ENCODE measurements at regions not wholly inside any gene's neighbourhood (a gene's known extent, or its start where the extent isn't known, plus 50 kb on each side); places are given as distances from the start of the nearest gene placed in this dataset.

- no peaks in the 10 kb centered on the region for H3K27me3 ChIP-seq (ENCODE audit: insufficient read depth, low read depth)
- no peak overlapping the region for H3K27ac ChIP-seq
- no peak overlapping the region for H3K9ac ChIP-seq
- TF ChIP-seq, protein P1, sequence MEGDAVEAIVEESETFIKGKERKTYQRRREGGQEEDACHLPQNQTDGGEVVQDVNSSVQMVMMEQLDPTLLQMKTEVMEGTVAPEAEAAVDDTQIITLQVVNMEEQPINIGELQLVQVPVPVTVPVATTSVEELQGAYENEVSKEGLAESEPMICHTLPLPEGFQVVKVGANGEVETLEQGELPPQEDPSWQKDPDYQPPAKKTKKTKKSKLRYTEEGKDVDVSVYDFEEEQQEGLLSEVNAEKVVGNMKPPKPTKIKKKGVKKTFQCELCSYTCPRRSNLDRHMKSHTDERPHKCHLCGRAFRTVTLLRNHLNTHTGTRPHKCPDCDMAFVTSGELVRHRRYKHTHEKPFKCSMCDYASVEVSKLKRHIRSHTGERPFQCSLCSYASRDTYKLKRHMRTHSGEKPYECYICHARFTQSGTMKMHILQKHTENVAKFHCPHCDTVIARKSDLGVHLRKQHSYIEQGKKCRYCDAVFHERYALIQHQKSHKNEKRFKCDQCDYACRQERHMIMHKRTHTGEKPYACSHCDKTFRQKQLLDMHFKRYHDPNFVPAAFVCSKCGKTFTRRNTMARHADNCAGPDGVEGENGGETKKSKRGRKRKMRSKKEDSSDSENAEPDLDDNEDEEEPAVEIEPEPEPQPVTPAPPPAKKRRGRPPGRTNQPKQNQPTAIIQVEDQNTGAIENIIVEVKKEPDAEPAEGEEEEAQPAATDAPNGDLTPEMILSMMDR (conservative IDR thresholded peaks at IDR 0.05; ENCODE audit: low read depth, low read length), result no peak
- no peak overlapping the region for H2AFZ ChIP-seq (ENCODE audit: low read depth)
- H3K4me2 ChIP-seq, result no peak overlapping the region
- H4K20me1 ChIP-seq (ENCODE audit: insufficient read depth), result no peaks in the 10 kb centered on the region
- no peaks in the 10 kb centered on the region for H3K36me3 ChIP-seq (ENCODE audit: insufficient read depth)
- no peaks in the 10 kb centered on the region for H3K79me2 ChIP-seq (ENCODE audit: insufficient read depth, low read depth)
- H3K4me1 ChIP-seq (ENCODE audit: low read depth, poor library complexity, severe bottlenecking), result no peaks in the 10 kb centered on the region
- no peak overlapping the region for H3K4me3 ChIP-seq (IDR thresholded peaks at IDR 0.05; ENCODE audit: insufficient read depth, low read depth, low read length)
Measured at GRCh38 chr20:20992277-20992676, 113.9 kb downstream of the LINC00237 start.

DNA sequence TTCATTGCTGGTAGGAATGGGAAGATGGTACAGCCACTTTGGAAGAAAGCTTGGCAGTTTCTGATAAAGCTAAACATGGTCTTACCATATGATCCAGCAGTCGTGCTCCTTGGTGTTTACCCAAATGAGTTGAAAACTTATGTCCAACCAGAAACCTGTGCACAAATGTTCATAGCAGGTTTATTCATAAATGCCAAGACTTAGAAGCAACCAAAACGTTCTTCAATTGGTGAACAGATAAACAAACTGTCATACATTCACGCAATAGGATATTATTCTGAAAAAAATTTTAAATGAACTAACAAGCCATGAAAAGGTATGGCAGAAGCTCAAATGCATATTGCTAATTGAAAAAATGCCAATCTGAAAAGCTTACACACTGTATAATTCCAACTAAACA is 117.1 kb downstream of the LINC00237 start:
- H3K36me3 ChIP-seq (ENCODE audit: insufficient read depth), result no peaks in the 10 kb centered on the region
- H3K27me3 ChIP-seq (ENCODE audit: insufficient read depth, low read depth), result no peaks in the 10 kb centered on the region
- no peak overlapping the region for H3K27ac ChIP-seq
- no peaks in the 10 kb centered on the region for H3K4me1 ChIP-seq (ENCODE audit: low read depth, poor library complexity, severe bottlenecking)
- no peaks in the 10 kb centered on the region for H3K79me2 ChIP-seq (ENCODE audit: insufficient read depth, low read depth)
- no peak overlapping the region for H2AFZ ChIP-seq (ENCODE audit: low read depth)
- no peak overlapping the region for H3K4me2 ChIP-seq
- no peaks in the 10 kb centered on the region for H4K20me1 ChIP-seq (ENCODE audit: insufficient read depth)
- H3K9ac ChIP-seq, result no peak overlapping the region
- TF ChIP-seq, protein P1 (conservative IDR thresholded peaks at IDR 0.05; ENCODE audit: low read depth, low read length), result no peak
- no peak overlapping the region for H3K4me3 ChIP-seq (IDR thresholded peaks at IDR 0.05; ENCODE audit: insufficient read depth, low read depth, low read length)

DNA sequence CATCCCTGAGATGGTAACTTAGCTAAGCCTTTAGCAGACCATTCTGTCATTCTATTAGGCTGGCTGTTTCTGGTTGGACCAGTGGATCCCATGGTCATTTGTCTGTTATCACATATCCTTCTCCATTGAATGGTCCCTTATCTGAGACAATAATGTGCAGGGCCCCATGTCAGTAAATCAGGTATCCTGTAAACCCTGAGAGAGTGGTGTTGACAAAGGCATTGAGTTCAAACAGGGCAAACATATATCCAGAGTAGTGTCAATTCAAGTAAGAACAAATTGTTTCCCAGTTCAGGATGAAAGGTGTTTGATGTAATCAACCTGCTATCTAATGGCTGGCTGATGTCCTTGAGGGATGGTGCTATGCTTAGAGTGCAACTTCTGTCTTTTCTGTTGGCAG is 126.2 kb downstream of the LINC00237 start:
- Histone ChIP-seq H3K36me3 (ENCODE audit: insufficient read depth) (no peaks in the 10 kb centered on the region), H3K79me2 (ENCODE audit: insufficient read depth, low read depth) (no peaks in the 10 kb centered on the region), H4K20me1 (ENCODE audit: insufficient read depth) (no peaks in the 10 kb centered on the region), H3K27me3 (ENCODE audit: insufficient read depth, low read depth) (no peaks in the 10 kb centered on the region), H3K4me2 (no peak overlapping the region), H3K9ac (no peak overlapping the region), H3K4me1 (ENCODE audit: low read depth, poor library complexity, severe bottlenecking) (no peaks in the 10 kb centered on the region), H2AFZ (ENCODE audit: low read depth) (no peak overlapping the region), H3K27ac (no peak overlapping the region), H3K4me3 (IDR thresholded peaks at IDR 0.05; ENCODE audit: insufficient read depth, low read depth, low read length) (no peak overlapping the region)
- TF ChIP-seq, protein P1 (conservative IDR thresholded peaks at IDR 0.05; ENCODE audit: low read depth, low read length), result no peak

GRCh38 chr20:20977786-20978185 is 128.4 kb downstream of the LINC00237 start:
- Histone ChIP-seq H3K4me3 (IDR thresholded peaks at IDR 0.05; ENCODE audit: insufficient read depth, low read depth, low read length) (no peak overlapping the region), H3K27me3 (ENCODE audit: insufficient read depth, low read depth) (no peaks in the 10 kb centered on the region), H3K79me2 (ENCODE audit: insufficient read depth, low read depth) (no peaks in the 10 kb centered on the region), H3K9ac (no peak overlapping the region), H3K36me3 (ENCODE audit: insufficient read depth) (no peaks in the 10 kb centered on the region), H3K27ac (no peak overlapping the region), H3K4me2 (no peak overlapping the region), H4K20me1 (ENCODE audit: insufficient read depth) (no peaks in the 10 kb centered on the region), H3K4me1 (ENCODE audit: low read depth, poor library complexity, severe bottlenecking) (no peaks in the 10 kb centered on the region), H2AFZ (ENCODE audit: low read depth) (no peak overlapping the region)
- TF ChIP-seq, protein P1 (conservative IDR thresholded peaks at IDR 0.05; ENCODE audit: low read depth, low read length), result no peak
